ENCODE measurements at regions not wholly inside any gene's neighbourhood (a gene's known extent, or its start where the extent isn't known, plus 50 kb on each side); places are given as distances from the start of the nearest gene placed in this dataset.

DNA sequence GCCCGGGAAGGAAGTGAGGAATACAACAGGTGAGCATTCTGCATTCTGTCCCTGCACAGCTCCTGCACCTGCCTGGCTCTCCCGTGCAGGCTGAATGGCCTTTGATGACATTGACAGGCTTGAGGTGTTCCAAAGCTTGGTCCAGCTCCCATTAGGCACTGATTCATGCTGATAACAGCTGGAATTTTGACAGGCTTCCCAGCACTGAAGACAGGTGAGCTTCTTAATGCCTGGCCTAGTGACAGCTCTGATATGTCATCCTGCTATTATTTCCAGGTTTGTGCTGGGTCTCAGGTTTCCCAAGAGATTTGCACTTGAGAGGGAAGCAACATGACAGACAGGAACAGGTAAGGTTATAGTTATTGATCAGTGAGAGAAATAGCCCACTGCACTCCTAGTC lies 58.0 kb upstream of the MTNR1B start:
- TF ChIP-seq, protein P1, sequence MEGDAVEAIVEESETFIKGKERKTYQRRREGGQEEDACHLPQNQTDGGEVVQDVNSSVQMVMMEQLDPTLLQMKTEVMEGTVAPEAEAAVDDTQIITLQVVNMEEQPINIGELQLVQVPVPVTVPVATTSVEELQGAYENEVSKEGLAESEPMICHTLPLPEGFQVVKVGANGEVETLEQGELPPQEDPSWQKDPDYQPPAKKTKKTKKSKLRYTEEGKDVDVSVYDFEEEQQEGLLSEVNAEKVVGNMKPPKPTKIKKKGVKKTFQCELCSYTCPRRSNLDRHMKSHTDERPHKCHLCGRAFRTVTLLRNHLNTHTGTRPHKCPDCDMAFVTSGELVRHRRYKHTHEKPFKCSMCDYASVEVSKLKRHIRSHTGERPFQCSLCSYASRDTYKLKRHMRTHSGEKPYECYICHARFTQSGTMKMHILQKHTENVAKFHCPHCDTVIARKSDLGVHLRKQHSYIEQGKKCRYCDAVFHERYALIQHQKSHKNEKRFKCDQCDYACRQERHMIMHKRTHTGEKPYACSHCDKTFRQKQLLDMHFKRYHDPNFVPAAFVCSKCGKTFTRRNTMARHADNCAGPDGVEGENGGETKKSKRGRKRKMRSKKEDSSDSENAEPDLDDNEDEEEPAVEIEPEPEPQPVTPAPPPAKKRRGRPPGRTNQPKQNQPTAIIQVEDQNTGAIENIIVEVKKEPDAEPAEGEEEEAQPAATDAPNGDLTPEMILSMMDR (IDR thresholded peaks at IDR 0.05; ENCODE audit: borderline replicate concordance, control extremely low read depth, extremely low read depth, insufficient read depth, missing control alignments) = no peak
- in situ Hi-C loops (cut with MboI; ENCODE audit: low sequenced_read_pairs, unreplicated experiment) = no loop called here
- no peak for DNase-seq (ENCODE audit: low spot score)

DNA sequence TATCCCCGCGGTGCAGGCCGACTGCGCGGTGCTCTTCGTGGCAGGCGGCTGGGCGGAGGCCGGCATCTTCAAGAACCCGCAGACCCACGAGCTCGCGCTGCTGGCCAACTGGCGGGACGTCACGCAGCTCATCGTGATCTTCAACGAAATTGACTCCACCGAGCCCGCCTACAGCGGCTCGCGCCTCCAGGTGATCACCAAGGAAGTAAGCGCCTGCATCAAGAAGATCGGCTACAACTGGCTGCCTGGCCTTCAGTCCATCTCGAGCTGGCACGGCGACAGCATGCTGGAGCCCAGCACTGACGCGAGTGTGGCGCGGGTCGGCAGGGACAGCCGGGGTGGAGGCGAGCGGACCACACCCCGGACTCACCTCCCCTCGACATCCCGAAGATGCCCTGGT lies 53.9 kb upstream of the MTNR1B start:
- in situ Hi-C loops (cut with MboI; ENCODE audit: low sequenced_read_pairs, unreplicated experiment) = no loop called here
- no peak for DNase-seq (ENCODE audit: low spot score)
- TF ChIP-seq, protein P1 (IDR thresholded peaks at IDR 0.05; ENCODE audit: borderline replicate concordance, control extremely low read depth, extremely low read depth, insufficient read depth, missing control alignments) = no peak

DNA sequence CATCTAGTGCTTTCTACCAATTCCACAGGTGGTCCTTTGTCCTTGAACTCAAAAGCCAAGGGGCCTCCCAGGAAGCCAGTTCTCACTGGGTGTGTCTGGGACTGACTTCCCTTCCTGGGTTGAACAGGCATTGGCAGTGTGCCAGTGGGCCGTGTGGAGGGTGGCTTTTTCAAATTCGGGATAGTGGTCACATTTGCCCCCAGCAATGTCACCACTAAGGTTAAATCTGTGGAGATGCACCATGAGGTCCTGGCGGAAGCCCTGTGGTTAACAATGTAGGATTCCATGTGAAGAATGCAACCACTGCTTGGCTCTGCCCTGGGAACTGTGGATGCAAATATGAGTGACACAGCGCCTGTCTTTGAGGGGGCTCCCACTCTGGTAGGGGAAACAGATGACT lies 53.2 kb upstream of the MTNR1B start:
- DNase-seq (ENCODE audit: low spot score) = no peak
- TF ChIP-seq, protein P1 (IDR thresholded peaks at IDR 0.05; ENCODE audit: borderline replicate concordance, control extremely low read depth, extremely low read depth, insufficient read depth, missing control alignments) = no peak
- in situ Hi-C loops (cut with MboI; ENCODE audit: low sequenced_read_pairs, unreplicated experiment) = no loop called here

DNA sequence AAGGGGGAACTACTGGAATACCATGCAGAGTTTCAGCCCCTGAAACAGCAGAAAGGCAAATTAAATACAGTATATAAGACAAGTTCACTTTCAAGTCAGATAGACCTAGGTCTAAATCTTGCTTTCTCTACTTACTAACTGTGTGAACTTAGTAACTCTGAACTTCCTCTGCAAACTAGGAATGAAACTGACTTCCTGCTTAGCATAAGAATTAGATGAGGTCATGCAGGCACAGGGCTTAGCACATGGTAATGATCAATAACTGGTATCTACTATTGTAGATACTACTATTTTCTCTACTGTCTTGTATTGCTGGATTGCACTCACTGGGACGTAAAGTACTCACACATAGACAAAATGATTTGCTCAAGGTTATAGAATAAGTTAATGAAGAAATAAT lies 51.5 kb upstream of the MTNR1B start:
- TF ChIP-seq, protein P1 (IDR thresholded peaks at IDR 0.05; ENCODE audit: borderline replicate concordance, control extremely low read depth, extremely low read depth, insufficient read depth, missing control alignments) = no peak
- in situ Hi-C loops (cut with MboI; ENCODE audit: low sequenced_read_pairs, unreplicated experiment) = no loop called here
- no peak for DNase-seq (ENCODE audit: low spot score)

DNA sequence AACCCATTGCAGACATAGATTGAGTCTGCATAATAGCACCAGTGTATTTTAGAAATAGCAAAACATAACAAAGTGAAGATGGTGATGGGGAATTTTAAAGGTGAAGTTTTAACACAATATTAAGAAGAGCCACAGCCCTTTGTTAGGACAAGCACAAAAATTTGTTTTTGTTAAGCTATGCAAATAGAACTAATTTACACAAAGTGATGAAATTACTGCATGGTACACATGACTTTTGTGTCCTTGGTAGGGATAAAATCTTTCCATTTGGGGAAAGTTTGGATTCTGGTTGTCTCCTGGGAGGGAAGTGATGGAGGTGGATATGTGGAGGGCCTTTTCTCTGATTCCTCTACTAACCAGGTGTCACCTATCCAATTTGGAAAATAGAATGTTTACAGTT lies 50.4 kb upstream of the MTNR1B start:
- TF ChIP-seq, protein P1 (IDR thresholded peaks at IDR 0.05; ENCODE audit: borderline replicate concordance, control extremely low read depth, extremely low read depth, insufficient read depth, missing control alignments) = no peak
- in situ Hi-C loops (cut with MboI; ENCODE audit: low sequenced_read_pairs, unreplicated experiment) = no loop called here
- no peak for DNase-seq (ENCODE audit: low spot score)
